ENCODE measurements at regions not wholly inside any gene's neighbourhood (a gene's known extent, or its start where the extent isn't known, plus 50 kb on each side); places are given as distances from the start of the nearest gene placed in this dataset.

GRCh38 chr9:24820196-24820595 is 274.5 kb upstream of the IZUMO3 start:
- Histone ChIP-seq H3K9me2 (no peaks in the 10 kb centered on the region), H3K9ac (no peak overlapping the region), H3K27ac (ENCODE audit: low read depth in 2 of 2, low read length in 1 of 2) (no peak overlapping the region), H3K4me1 (ENCODE audit: control insufficient read depth in 1 of 2, insufficient read depth in 2 of 2, low read depth in 1 of 2, low read length in 1 of 2) (no peaks in the 10 kb centered on the region; a peak in 1 of 4 replicates), H3K79me2 (ENCODE audit: insufficient read depth) (no peaks in the 10 kb centered on the region), H2AFZ (ENCODE audit: low read depth) (no peak overlapping the region), H4K20me1 (ENCODE audit: insufficient read depth) (no peaks in the 10 kb centered on the region), H3K4me3 (ENCODE audit: low read depth in 2 of 2, low read length in 1 of 2) (no peak overlapping the region), H3K36me3 (replicated peaks in 1 of 2; ENCODE audit: control insufficient read depth in 1 of 2, insufficient read depth in 2 of 2, low read length in 1 of 2) (no peaks in the 10 kb centered on the region), H3K27me3 (ENCODE audit: insufficient read depth) (no peaks in the 10 kb centered on the region), H3F3A (replicated peaks; ENCODE audit: insufficient read depth) (no peaks in the 10 kb centered on the region), H3K4me2 (no peak overlapping the region), H3K9me3 (no peaks in the 10 kb centered on the region)
- no peak for DNase-seq
- ChIA-PET CTCF (no interaction called here), POLR2A (no interaction called here)
- TF ChIP-seq ELF1 (IDR thresholded peaks at IDR 0.05) (no peak), RCOR1 (IDR thresholded peaks at IDR 0.05; ENCODE audit: low read length) (no peak), SMC3 (IDR thresholded peaks at IDR 0.05; ENCODE audit: low read depth, low read length) (no peak), RFX5 (IDR thresholded peaks at IDR 0.05; ENCODE audit: low read length) (no peak), CTCF (IDR thresholded peaks at IDR 0.05) (no peak), POLR2AphosphoS5 (IDR thresholded peaks at IDR 0.05; ENCODE audit: low read depth, low read length) (no peak), TEAD4 (IDR thresholded peaks at IDR 0.05; ENCODE audit: borderline replicate concordance, insufficient read depth) (no peak), NFIC (IDR thresholded peaks at IDR 0.05; ENCODE audit: borderline replicate concordance) (no peak), IRF3 (IDR thresholded peaks at IDR 0.05; ENCODE audit: low read depth, low read length) (no peak)
- TF ChIP-seq, protein P1, sequence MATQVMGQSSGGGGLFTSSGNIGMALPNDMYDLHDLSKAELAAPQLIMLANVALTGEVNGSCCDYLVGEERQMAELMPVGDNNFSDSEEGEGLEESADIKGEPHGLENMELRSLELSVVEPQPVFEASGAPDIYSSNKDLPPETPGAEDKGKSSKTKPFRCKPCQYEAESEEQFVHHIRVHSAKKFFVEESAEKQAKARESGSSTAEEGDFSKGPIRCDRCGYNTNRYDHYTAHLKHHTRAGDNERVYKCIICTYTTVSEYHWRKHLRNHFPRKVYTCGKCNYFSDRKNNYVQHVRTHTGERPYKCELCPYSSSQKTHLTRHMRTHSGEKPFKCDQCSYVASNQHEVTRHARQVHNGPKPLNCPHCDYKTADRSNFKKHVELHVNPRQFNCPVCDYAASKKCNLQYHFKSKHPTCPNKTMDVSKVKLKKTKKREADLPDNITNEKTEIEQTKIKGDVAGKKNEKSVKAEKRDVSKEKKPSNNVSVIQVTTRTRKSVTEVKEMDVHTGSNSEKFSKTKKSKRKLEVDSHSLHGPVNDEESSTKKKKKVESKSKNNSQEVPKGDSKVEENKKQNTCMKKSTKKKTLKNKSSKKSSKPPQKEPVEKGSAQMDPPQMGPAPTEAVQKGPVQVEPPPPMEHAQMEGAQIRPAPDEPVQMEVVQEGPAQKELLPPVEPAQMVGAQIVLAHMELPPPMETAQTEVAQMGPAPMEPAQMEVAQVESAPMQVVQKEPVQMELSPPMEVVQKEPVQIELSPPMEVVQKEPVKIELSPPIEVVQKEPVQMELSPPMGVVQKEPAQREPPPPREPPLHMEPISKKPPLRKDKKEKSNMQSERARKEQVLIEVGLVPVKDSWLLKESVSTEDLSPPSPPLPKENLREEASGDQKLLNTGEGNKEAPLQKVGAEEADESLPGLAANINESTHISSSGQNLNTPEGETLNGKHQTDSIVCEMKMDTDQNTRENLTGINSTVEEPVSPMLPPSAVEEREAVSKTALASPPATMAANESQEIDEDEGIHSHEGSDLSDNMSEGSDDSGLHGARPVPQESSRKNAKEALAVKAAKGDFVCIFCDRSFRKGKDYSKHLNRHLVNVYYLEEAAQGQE (IDR thresholded peaks at IDR 0.05; ENCODE audit: low read depth, low read length), result no peak
- TF ChIP-seq, protein P2, sequence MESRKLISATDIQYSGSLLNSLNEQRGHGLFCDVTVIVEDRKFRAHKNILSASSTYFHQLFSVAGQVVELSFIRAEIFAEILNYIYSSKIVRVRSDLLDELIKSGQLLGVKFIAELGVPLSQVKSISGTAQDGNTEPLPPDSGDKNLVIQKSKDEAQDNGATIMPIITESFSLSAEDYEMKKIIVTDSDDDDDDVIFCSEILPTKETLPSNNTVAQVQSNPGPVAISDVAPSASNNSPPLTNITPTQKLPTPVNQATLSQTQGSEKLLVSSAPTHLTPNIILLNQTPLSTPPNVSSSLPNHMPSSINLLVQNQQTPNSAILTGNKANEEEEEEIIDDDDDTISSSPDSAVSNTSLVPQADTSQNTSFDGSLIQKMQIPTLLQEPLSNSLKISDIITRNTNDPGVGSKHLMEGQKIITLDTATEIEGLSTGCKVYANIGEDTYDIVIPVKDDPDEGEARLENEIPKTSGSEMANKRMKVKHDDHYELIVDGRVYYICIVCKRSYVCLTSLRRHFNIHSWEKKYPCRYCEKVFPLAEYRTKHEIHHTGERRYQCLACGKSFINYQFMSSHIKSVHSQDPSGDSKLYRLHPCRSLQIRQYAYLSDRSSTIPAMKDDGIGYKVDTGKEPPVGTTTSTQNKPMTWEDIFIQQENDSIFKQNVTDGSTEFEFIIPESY (IDR thresholded peaks at IDR 0.05; ENCODE audit: borderline replicate concordance, low read depth), result no peak
- 7% methylated on average over 1 of the region's 1 CpG for WGBS (ENCODE audit: low lambda C conversion rate)
